Uterus (tissue), 3 donors: ENCODE measurements at regions not wholly inside any gene's neighbourhood (a gene's known extent, or its start where the extent isn't known, plus 50 kb on each side); places are given as distances from the start of the nearest gene placed in this dataset.

Experiments used
- DNase-seq, 2 donors: peaks; one replicate each; pipeline ENCODE4 v3.0.0-alpha.2; 2019 to 2020
- H3K27ac ChIP-seq, 2 donors: fragments of 200-600 bp; sonication (generic); 1 replicate in 1 of 2; 2 replicates in 1 of 2; pipeline ENCODE4 v1.5.1; 2016 to 2018
- H3K27me3 ChIP-seq, 2 donors: fragments of 200-600 bp; sonication (generic); one replicate each; pipeline ENCODE4 v1.5.1; 2018 to 2019; ENCODE audit warnings: control low read depth in 1 of 2
- H3K36me3 ChIP-seq, 2 donors: fragments of 200-600 bp; sonication (generic); one replicate each; pipeline ENCODE4 v1.5.1; 2019; ENCODE audit warnings: control low read depth in 1 of 2
- H3K4me1 ChIP-seq, 2 donors: fragments of 200-600 bp; sonication (generic); one replicate each; pipeline ENCODE4 v1.5.1; 2018 to 2019; ENCODE audit warnings: control low read depth in 1 of 2
- H3K4me3 ChIP-seq, 2 donors: fragments of 200-600 bp; sonication (generic); 1 replicate in 1 of 2; 2 replicates in 1 of 2; pipeline ENCODE4 v1.5.1; 2018 to 2019; ENCODE audit warnings: mild to moderate bottlenecking in 1 of 2
- H3K9me3 ChIP-seq, 2 donors: fragments of 200-600 bp; sonication (generic); one replicate each; pipeline ENCODE4 v1.5.1; 2019; ENCODE audit warnings: control low read depth in 1 of 2
- CTCF ChIP-seq, 4 experiments: fragments of 200-600 bp in 2 of 4; fragments of 450-650 bp in 2 of 4; sonication (generic) in 2 of 4; IDR thresholded peaks; one replicate each; pipeline ENCODE4 v1.5.1; 2016 to 2019; ENCODE audit warnings: antibody characterized with exemption in 4 of 4, mild to moderate bottlenecking in 2 of 4, moderate library complexity in 1 of 4
- POLR2A ChIP-seq, 2 donors: fragments of 450-650 bp; IDR thresholded peaks; one replicate each; pipeline ENCODE4 v1.6.1; 2016; ENCODE audit warnings: antibody characterized with exemption in 2 of 2, mild to moderate bottlenecking in 1 of 2, moderate library complexity in 1 of 2
- intact Hi-C: fragments of 100-400 bp; cut with DNase I; formaldehyde crosslinking; loops from one replicate; pipeline ENCODE4 v1.15.1; 2023; ENCODE audit warnings: low total_unique reads
- donor health status: DM: yes; HTN: yes; CAD: no.

- intact Hi-C loops, result no loop called here
- no peaks in the 10 kb centered on the region for H3K4me1 ChIP-seq
- no peak overlapping the region for H3K27ac ChIP-seq
- no peaks in the 10 kb centered on the region for H3K36me3 ChIP-seq
- DNase-seq, result no peak
- H3K4me3 ChIP-seq, result no peak overlapping the region
- no peaks in the 10 kb centered on the region for H3K9me3 ChIP-seq
- no peak for TF ChIP-seq CTCF (IDR thresholded peaks at IDR 0.05)
- no peak for TF ChIP-seq POLR2A (IDR thresholded peaks at IDR 0.05)
- H3K27me3 ChIP-seq, result no peaks in the 10 kb centered on the region
Measured at GRCh38 chr2:196353717-196354116, 182.3 kb upstream of the STK17B start.

GRCh38 chr2:196354186-196354585 lies 182.8 kb upstream of the STK17B start:
- intact Hi-C loops, result no loop called here
- Histone ChIP-seq H3K36me3 (no peaks in the 10 kb centered on the region), H3K9me3 (no peaks in the 10 kb centered on the region), H3K4me3 (no peak overlapping the region), H3K27ac (no peak overlapping the region), H3K4me1 (no peaks in the 10 kb centered on the region), H3K27me3 (no peaks in the 10 kb centered on the region)
- no peak for DNase-seq
- TF ChIP-seq POLR2A (IDR thresholded peaks at IDR 0.05) (no peak), CTCF (IDR thresholded peaks at IDR 0.05) (no peak)

DNA sequence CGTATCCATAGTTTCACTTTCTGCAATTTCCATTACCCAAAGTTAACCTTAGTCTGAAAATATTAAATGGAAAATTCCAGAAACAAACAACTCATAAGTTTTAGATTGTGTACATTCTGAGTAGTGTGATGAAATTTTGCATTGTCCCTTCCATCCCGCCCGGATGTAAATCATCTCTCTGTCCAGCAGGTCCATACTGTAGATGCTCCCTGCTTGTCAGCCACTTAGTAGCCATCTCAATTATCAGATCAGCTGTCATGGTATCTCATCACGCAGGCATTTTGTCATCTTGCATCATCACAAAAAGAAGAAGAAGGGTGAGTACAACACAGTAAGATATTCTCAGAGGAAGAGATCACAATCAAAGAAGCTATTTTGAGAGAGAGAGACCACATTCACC lies 185.0 kb upstream of the STK17B start:
- H3K27me3 ChIP-seq, result no peaks in the 10 kb centered on the region
- TF ChIP-seq POLR2A (IDR thresholded peaks at IDR 0.05) (no peak), CTCF (IDR thresholded peaks at IDR 0.05) (no peak)
- no peak overlapping the region for H3K4me3 ChIP-seq
- H3K4me1 ChIP-seq, result no peaks in the 10 kb centered on the region
- DNase-seq, result no peak
- H3K27ac ChIP-seq, result no peak overlapping the region
- H3K9me3 ChIP-seq, result no peaks in the 10 kb centered on the region
- H3K36me3 ChIP-seq, result no peaks in the 10 kb centered on the region
- intact Hi-C loops, result no loop called here

- intact Hi-C loops, result no loop called here
- Histone ChIP-seq H3K27ac (no peak overlapping the region), H3K36me3 (no peaks in the 10 kb centered on the region), H3K4me1 (no peaks in the 10 kb centered on the region), H3K9me3 (no peaks in the 10 kb centered on the region), H3K27me3 (no peaks in the 10 kb centered on the region), H3K4me3 (no peak overlapping the region)
- TF ChIP-seq CTCF (IDR thresholded peaks at IDR 0.05), result no peak
- TF ChIP-seq POLR2A (IDR thresholded peaks at IDR 0.05), result no peak
- no peak for DNase-seq
Measured at GRCh38 chr2:196360650-196361049, 189.3 kb upstream of the STK17B start.

- no peaks in the 10 kb centered on the region for H3K27me3 ChIP-seq
- no peaks in the 10 kb centered on the region for H3K9me3 ChIP-seq
- no peak overlapping the region for H3K27ac ChIP-seq
- no peak overlapping the region for H3K4me3 ChIP-seq
- intact Hi-C loops, result no loop called here
- no peaks in the 10 kb centered on the region for H3K4me1 ChIP-seq
- TF ChIP-seq POLR2A (IDR thresholded peaks at IDR 0.05) (no peak), CTCF (IDR thresholded peaks at IDR 0.05) (no peak)
- peak in 1 of 2 donors; percentile 17 for DNase-seq
- no peaks in the 10 kb centered on the region for H3K36me3 ChIP-seq
Measured at GRCh38 chr2:196361606-196362326, 190.4 kb upstream of the STK17B start.
